HG03196 (cell line): ENCODE measurements at regions not wholly inside any gene's neighbourhood (a gene's known extent, or its start where the extent isn't known, plus 50 kb on each side); places are given as distances from the start of the nearest gene placed in this dataset.

Source experiments
- ATAC-seq: cut with Tn5 transposase; IDR thresholded peaks from one replicate; pipeline ENCODE4 v1.9.1; 2021; ENCODE audit not compliant: unreplicated experiment

DNA sequence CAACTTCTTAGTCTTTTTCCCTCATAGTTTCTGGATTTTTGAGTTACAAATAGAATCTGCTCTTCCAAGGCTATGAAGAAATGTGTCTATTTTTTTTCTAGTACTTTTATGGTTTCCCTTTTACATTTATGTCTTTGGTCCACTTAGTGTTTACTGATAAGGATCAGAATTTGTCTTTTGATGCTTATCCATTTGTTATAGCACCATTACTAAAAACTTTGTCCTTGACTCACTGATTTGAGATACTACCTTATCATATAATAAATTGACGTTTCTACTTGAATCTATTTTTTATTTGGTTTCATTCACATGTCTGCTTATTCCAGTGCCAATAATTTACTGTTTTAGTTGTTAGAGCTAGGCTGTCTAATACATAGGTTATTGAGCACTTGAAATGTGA, 161.1 kb upstream of the DPYD start:
- ATAC-seq: no peak

DNA sequence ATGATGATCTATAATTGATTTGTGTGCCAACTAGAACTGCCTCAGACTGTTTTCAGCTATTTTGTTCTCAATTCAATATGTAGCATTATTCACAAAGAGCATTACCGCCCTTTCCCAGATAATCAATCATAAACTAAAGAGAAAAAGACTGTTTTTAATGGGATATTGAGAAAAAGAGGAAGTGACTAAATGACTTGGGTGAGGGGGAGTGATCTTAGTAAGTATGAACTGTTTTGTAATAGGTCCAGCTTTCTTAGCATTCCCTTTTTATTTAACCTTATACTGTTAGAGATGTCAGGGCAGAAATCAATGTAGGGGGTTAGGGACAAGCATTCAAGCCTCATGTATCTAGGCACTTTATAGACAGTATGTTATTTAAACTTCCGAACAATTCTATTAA, 157.8 kb upstream of the DPYD start:
- ATAC-seq: no peak

DNA sequence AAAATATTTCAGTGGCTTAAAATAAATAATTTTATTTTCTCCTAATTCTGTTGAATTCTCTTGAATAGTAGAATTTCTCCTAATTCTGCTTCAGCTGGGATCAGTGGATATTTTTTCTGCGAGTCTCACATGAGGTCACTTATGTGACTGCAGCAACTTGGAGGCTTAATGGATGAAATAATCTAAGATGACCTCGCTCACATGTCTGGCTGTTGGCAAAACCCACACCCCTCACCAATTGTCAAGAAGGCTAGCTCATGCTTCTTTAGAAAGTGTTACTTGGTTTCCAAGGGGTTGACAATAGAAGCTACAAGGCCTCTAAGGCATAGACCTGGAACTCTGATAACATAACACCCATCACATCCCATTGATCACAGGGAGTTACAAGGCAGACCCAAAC, 156.9 kb upstream of the DPYD start:
- no peak for ATAC-seq

DNA sequence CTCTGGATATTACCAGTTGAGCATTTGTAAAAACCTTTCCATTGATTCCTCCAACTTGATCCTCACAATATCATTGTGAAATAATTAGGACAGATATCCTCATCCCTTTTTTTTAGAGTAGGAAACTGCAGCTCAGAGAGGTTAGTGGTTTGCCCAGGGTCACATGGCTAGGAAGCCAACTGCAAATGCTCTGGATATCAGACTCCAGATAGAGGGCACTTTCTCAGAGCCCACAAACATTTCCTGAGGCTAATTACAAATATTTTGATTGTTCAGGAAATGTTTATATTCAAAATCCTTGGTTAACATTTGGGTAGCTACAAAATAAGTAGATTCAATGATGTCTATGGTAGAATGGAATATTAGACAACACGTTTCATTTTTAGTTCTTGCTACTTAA, 154.8 kb upstream of the DPYD start:
- ATAC-seq: no peak

DNA sequence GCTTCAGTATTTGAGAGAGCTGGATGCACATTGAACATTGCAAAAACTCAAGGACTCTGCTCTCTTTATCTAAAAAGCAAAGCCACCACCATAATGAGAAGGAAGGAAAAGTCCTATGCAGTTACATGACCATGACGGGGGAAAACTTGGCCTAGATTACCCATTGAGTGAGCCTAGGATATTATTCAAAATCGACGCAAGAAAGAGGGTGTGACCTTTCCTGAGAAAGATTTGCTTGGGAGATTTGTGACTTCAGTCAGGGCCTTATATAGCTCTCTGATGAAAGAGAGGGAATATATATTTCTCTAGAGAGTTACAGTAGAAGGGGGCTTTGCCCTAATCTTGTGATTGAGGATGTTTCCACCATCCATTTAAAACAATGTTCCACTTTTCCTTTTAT, 153.0 kb upstream of the DPYD start:
- no peak for ATAC-seq

DNA sequence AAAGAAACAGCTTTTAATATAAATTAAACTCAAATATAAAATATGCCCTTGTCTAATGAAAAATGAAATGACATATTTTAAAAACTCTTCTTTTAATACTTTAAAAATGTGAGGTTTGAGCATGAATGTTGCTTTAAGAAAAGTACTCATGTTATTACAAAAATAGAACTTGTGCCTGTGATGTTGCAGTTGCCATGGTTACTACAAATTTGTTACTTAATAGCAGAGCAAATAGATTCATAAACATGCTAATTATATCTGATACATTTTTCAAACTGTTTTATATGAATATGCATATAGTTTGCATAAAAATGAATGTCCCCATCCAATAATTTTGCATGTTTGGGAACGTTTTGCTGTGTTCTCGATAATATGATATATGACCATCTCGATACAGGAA, 152.3 kb upstream of the DPYD start:
- ATAC-seq: no peak

DNA sequence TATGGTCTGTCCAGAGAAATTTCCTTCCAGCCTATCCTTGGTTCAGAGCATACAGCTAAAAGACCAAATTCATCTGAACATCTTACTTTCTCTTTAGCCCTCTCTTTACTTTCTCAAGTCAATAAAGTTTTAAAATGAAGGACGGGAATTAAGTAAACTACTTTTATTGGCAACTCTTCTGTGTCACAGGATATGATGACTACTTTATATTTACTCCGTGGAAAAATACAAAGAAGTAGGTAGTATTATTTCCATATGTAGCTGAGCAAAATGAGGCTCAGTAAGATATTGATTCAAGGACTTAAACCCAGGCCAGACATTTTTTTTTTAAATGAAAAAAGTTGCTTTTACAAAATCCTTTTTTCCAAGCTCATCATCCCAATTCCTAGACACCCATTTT, 151.2 kb upstream of the DPYD start:
- no peak for ATAC-seq

DNA sequence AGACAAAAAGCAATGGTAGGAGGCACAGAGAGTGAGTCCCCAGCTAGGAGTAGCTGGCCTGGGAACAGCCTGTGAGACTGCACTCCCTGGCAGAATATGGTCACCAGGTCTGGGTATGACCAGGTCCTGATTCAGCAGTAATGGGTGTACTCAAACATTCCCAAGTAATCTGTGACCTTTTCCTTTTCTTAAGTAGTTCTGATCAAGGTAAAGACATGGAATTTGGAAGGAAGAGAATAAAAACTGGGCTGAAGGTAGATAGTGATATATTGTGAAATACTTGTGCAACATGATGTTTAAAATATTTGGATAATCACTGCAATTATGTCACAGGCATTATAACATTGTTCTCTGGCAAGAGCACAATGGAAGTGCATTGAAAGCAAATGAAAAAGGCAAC, 147.2 kb upstream of the DPYD start:
- ATAC-seq: no peak

DNA sequence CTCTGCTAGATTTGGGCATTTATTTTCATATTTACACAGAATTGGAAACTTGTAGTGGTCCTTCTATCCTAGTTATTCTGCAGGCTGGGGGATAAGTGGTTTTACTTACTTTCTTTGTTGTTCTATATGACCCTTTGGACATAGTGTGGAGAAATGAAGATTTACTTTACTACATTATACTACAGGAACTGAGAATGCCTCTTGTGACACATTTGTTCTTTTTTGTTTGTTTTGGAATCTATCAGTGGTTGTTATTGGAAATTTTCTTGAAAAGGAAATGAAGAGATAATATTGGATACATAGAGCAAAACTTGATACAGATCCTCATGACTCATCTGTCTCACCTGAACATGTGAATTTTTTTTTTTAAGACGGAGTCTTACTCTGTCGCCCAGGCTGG, 146.1 kb upstream of the DPYD start:
- no peak for ATAC-seq

DNA sequence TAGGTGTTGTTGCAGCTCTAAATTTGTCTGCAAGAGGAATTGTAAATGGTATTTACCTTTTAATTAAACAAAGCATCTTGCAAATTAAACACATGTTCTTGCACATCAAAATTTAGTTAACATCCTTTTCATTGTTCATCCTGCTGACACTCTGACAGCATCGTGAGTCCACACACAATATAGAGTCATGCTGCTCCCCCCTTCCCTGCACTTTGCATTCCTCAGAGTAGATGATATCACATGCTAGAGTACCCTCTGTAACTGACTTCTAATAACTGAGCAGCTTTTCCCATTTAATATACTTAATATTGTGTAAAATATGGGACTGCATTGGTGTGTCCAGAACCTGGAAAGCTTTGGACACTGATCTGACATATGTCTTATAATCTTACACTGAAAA, 138.8 kb upstream of the DPYD start:
- no peak for ATAC-seq

DNA sequence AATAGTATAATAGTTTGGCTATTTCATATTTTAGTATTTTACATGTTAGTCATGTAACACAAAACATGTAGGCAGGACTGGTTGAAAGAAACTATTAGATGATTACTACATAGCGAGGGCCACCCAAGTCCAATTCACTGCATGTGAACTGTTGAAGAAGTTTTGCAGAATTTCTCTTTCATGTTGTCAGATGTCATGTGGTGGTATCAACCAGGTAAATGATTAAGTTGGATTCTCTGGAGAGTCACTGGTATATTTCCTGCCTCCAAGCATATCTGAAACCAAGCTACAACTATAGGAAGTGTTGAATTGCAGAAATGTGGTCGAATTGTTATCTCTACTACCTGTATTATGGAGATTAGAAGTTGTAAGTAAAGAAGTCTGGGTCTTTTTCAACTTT, 137.8 kb upstream of the DPYD start:
- ATAC-seq: no peak

DNA sequence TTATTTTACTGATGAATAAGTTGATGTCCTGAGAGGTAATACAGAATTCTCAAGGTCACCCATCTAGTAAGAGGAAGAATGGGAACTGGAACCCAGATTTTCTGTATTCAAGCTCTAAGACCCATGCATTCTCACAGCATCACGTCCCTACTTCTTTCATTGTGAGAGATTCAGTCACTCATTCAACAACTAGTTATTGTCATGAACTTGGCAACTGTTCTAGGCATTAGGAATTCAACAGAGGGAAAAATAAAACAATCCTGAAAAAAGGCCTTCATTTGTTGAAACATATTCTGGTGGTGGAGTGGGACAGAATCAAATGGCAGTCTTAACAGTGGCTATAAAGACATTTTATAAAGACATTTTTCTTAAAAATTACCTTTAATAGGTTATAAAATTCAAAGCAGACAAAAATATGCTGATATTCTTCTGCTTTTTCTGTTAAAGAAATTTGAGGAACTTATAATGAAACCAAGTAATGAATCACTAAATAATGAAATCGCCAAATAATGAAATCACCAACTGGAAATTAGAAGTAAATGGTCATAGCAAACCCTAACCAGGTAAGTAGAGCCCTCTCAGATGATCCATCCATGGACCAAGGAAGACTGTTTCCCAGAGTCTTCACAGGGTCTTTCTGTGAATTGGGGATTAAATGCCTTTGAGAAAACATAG, 136.5 kb upstream of the DPYD start:
- ATAC-seq: no peak

DNA sequence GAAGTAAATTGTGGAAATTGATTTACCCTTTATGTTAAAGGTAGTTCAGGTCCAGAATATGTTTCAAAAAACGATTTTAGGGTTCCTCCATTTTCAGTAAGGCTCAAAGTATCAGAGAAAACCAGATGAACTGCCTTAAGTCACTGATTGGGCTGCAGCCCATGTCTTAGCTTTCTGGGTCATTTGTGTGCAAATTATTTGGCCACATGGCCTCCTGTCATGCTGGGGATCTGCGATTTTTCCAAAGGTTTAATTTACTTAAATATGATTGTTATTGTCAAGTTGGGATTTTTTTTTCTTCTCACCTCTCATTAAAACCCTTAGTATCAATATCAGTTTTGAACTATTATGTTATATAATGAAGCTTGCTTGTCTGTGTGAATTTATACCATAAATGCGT, 135.9 kb upstream of the DPYD start:
- no peak for ATAC-seq

DNA sequence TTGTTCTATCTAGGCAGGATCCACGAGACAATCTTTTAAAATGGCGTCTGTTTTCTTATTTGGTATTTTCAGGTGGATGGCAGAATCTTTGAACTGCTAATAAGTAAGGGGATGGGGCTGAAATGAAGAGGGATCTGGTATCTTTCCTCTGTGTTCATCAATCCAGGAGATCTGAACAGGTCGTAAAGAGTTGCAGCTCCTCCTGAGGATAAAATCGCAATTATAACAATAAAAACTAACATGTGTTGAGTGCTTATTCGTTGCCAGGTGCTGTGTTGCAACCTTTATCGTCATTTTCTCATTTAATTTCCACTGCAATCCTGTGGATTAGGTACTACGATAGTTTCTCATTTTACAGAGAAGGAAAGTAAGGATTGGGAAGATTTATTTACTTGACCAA, 134.6 kb upstream of the DPYD start:
- ATAC-seq: no peak

DNA sequence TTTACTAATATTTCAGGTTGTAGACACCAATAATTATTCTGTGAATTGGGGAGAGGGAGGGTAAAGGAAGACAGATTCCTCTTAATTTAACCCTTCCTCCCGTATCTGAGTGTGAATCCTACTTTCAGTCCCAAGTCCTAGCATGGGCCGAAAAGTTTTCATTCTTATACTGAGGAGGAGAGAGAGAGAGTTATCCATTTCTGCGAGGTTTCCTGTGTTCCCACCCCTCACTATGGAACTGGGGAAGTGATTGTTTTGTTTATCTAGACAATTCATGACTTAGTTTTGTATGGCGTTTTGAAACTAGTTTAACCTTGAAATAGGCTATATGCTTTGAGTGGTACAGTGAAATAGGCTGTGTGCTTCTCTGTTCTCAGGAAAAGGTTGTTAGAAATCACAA, 134.0 kb upstream of the DPYD start:
- no peak for ATAC-seq

DNA sequence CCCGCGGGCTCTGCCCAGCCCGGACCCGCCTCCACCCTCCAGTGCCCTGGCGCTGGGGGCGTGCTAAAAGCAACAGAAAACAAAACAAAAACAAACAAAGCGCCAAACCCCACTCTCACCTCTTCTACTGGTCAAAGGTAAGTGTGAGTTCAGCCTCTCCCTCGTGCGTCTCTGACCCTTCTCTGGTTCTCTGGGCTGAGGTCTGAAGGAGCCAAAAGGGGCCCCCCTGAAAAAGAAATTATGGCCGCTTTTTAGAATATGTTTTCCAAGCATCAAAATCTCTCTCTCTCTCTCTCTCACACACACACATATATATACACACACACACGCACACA, 133.5 kb upstream of the DPYD start:
- no peak for ATAC-seq

DNA sequence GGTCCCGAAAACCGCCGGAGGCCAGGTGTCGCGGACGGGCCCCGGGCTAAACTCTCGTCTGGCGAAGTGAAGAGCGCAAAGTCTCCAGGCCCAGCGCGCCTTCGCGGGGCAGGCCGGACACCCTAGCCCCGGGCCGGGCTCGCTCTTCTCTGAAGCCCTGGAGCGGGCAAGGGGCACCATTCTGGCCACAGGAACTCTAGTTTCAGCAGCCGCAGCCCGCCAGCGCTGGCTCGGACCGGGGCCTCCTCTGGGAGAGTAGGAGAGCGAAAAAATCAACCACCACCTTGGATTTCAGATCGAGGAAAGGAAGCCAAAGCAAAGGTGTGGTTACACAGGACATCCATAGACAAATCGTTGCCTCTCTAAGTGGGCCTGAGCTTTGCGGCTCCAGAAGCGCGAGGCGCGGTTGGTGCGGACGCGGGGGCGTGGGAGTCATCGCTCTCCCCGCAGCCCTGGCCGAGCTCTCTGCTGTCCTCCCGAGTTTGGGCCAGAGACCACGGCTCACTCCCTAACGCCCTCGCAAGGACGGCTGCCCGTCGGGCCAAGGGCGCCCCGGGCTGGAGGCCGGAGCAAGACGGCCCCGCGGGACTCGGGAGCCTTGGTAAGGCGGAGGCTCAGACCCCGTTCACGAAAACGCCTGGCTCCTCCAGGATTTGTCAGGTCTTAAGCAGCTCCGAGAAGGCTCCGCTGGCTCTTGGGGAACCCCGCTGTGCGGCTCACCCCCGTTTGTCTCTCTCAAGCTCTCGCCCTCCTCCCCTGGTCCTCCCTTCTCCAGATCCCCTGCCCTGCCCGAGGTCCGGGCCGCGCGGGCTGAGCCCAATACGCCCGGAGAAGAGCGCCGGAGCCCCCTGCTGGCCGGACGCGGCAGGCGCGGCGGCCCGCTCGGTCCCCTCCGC, 132.9 kb upstream of the DPYD start:
- peak; percentile 94 for ATAC-seq

DNA sequence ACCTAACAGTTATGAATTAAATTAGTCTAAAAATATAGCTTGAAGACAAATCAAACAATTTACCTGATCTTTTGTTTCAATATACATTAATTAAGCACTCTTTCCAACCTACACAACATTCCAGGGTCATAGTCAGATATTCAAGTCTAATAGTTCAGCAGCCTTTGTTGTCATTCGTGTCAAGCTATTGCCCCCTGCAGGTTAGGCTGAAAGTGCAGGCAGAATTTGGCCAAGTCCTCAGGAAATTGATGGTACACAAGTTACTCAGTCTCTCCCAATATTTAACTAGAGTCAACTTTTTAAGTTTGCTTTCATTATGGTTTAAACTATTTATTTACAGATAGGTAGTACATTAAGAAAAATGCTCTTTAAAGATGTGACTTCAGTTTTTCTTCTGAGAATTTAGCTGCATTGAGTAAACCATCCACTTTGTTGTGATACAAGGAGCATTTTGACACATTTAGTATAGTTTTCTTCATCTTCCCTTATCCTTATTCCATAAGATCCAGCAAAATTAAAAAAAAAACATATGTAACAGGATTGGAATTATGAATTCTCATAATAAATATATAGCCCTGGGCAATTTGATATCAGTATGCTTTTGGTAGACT, 130.3 kb upstream of the DPYD start:
- ATAC-seq: peak; percentile 53

DNA sequence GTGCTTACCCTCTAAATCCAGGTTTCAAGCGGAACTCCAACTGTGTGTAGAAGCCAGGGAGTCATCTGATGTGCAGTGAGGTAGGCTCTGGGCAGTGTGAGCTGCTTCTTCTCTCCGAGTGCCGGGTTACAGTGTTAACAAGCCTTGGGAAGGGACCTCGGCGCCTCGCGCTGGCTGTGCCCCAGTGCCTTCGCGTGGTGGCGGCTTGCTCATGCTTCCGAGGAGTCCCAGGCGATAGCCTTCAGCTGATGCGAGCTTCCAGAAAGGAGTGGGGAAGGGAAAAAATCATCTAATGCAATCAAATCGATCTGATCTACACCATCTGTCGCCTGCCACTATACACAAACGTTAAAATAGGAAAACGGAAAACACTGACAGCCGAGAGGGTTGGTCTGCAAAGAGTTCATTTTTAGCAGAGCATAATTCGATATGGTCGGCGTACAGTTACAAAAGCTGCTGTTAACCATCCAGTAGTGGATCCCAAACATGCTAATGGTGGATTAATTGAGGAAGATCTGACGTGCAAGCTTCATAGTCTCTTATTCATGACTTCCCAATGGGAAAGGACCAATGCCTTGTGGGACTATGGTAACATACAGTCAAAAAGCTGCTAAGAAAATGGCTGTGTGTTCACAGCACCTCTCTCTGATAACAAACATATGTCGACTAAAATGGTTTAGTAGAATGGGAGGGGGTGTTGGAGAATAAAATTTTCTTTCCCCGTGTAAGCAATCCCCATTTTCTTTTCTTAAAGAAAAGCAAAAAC, 128.7 kb upstream of the DPYD start:
- no peak for ATAC-seq

DNA sequence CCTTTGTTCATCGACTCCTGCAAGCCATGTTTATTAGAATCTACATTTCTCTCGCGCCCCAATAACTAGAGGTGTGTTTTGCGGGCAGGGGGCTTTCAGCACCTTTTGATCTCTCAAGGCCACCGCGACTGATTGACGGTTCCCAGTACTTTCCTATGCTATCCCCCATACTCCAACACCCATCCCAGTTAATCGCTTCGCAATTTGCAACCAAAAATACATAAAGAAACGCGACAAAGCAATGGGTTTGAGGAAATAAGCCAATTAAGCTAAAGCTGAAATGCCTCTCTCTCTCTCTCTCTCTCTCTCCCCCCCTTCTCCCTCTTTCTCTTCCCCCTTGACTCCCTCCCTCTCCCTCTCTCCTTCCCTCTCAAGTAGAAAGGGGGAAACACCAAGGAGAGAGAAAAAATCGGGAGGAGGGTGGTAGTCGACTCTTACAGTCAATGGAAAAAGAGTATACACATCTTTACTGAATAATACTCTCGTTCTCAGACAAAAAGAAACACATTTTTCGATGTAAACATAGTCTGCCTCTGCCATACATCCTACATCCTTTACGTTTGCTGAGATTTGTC, 128.0 kb upstream of the DPYD start:
- no peak for ATAC-seq

DNA sequence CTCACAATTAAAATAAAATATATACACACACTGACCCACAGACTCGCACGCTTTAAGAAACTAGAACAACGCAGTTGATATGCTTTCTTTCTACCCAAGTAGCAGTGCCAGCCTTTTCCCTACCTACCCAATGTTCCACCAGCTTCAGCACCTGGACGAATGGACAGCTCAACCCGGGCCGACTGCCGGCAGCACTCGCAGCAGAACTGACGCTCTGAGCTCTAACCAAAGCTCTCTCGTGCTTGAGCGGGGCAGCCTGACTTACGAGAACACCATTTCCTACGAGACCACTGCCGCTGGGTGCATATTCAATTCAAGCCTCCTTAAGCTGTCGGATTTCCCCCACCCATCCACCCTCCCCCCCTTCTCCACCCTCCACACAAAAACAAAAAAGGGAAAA, 127.4 kb upstream of the DPYD start:
- ATAC-seq: no peak
